ENCODE measurements at regions not wholly inside any gene's neighbourhood (a gene's known extent, or its start where the extent isn't known, plus 50 kb on each side); places are given as distances from the start of the nearest gene placed in this dataset.

DNA sequence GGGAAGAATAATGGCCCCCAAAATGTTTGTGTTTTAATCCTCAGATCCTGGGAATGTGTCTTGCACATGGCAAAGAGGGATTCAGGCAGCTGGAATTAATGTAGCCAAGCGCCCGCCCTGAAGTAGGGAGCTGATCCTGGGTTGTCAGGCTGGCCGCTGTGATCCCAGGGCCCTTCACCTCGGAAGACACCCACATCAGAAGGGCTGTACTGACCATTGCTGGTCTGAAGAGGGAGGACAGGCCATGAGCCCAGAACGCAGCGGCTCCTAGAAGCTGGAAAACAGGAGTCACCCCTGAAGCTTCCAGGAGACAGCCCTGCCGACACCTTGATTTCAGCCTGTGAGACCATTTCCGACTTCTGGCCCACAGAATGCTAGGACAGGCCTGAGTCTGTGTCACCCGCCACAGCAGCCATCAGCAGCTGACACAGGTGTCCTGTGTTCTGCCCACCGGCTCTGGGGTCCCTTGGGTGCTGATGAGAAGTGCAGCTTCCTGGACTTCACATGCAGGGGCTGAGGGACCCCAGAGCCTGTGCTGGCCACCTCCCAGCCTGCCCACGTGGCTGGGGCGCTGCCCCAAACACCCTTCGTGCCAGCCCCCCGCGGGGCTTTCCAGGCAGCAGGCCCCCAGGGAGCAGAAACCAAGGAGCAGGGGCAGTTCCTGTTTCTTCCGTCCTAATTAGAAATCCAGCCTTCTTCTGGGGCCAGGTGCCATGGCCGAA lies 86.3 kb downstream of the ERMARD start:
- no peak overlapping the region for H3K4me3 Mint-ChIP-seq
- peaks cover 68% of the 10 kb centered on the region for H3K27me3 Mint-ChIP-seq
- H3K27ac Mint-ChIP-seq (ENCODE audit: low read depth): no peak overlapping the region
- H3K36me3 Mint-ChIP-seq (ENCODE audit: insufficient read depth): peaks cover 2% of the 10 kb centered on the region
- H3K4me1 Mint-ChIP-seq: no peaks in the 10 kb centered on the region
- DNase-seq (ENCODE audit: low spot score in 2 of 2) (no peak), ATAC-seq (replicated peaks; ENCODE audit: extremely low read depth, poor library complexity, severe bottlenecking) (no peak)
- no peaks in the 10 kb centered on the region for H3K9me3 Mint-ChIP-seq

DNA sequence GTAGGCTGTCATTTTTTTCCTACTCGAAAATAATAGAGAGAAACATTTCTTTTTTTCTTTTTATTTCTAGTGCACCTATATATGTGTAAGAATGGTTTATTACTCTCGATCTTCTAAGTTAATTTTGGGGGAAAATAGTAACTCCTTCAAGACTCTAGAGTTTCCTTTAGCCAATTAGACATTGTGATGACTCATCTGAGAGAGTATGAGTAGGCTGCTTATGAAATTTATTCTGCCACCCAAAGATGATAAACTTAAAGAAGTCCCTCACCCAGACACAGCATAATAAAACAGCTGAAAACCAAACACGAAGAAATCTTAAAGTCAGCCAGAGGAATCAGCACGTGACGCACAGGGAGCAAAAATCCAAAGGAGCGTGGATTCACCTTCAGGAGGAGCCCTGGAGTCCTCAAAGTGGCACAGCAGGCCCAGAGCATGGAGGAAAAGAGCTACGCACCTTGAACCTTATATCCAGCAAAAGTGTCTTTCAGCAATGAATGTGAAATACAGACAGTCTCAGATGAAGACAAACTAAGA lies 81.9 kb downstream of the ERMARD start:
- Mint-ChIP-seq H3K27ac (ENCODE audit: low read depth) (no peak overlapping the region), H3K4me3 (no peak overlapping the region), H3K36me3 (ENCODE audit: insufficient read depth) (no peaks in the 10 kb centered on the region), H3K27me3 (peaks cover 70% of the 10 kb centered on the region), H3K9me3 (no peaks in the 10 kb centered on the region), H3K4me1 (peaks cover 5% of the 10 kb centered on the region)
- ATAC-seq (replicated peaks; ENCODE audit: extremely low read depth, poor library complexity, severe bottlenecking) (no peak), DNase-seq (ENCODE audit: low spot score in 2 of 2) (no peak)

DNA sequence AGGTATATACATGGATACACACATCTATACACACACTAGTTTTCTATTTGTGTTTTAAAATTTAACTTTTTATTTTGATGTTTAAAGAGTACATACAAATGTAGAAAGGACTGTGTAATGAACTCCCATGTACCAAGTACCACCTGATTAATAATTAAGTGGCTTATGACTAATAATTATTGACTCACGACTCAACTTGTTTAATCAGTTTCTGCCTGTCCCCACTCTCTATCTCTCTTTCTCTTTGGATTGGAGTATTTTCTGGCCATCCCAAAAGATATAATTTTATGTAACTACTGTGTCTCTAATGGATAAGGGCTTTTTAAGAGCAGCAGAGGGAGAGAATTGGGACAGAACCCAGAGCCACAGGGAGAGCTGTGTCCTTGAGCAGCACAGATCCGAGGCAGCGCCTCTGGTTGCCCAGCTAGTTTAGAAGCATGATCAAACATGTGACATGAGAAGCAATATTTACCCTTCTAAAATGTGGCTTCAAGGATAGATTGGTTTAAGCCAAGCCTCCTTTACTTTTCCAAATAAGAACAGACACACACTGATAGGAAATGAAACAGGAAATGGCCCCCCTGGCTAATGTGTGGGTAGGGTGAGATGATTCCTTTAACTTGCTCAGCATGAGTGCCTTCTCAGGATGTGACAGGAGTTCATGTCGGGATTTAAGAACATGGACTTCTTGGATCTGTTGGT lies 81.0 kb downstream of the ERMARD start:
- Mint-ChIP-seq H3K4me1 (peaks cover 5% of the 10 kb centered on the region), H3K4me3 (no peak overlapping the region), H3K27ac (ENCODE audit: low read depth) (no peak overlapping the region), H3K27me3 (peaks cover 76% of the 10 kb centered on the region), H3K36me3 (ENCODE audit: insufficient read depth) (no peaks in the 10 kb centered on the region), H3K9me3 (no peaks in the 10 kb centered on the region)
- ATAC-seq (replicated peaks; ENCODE audit: extremely low read depth, poor library complexity, severe bottlenecking): no peak
- no peak for DNase-seq (ENCODE audit: low spot score in 2 of 2)

DNA sequence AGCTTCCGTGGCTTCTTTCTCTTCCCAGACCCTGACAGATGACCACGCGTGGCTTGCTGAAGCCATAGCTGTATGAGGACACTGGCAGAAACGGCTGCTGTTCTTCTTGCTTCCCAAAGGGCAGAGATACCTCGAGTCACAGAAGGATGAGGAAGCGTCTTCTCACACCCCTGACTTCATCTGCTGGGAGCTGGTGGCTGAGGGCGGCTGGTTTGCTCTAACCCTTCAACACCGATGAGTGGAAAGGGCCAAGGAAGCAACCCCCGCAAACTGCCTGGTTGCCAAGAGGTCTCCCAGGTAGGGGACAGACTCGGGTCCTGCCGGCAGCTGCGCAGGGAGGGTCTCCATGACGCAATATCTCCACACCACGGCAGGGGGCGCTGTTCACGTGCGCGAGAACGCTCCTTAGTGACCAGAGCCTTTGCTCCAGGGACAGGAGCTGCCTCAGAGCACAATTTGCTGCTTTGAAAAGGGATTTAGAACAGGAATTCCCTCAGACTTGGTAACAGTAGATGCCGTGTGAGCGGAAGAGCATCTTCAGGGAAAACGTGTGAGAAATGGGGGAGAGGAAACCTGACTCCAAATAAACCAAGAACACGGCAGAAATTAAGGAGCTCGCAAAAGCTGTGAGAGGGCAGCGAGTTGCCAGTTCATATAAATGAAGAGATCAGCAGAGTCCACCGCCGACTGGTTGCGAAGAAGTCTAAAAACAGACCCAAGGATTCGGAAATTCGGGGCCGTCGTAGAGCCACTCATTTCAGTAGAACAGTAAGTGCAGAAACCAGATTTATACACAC lies 80.2 kb downstream of the ERMARD start:
- ATAC-seq (replicated peaks; ENCODE audit: extremely low read depth, poor library complexity, severe bottlenecking) (no peak), DNase-seq (ENCODE audit: low spot score in 2 of 2) (peak; percentile 44 to 63)
- Mint-ChIP-seq H3K4me1 (peaks cover 5% of the 10 kb centered on the region), H3K27ac (ENCODE audit: low read depth) (no peak overlapping the region), H3K4me3 (no peak overlapping the region), H3K27me3 (peaks cover 76% of the 10 kb centered on the region), H3K9me3 (no peaks in the 10 kb centered on the region), H3K36me3 (ENCODE audit: insufficient read depth) (no peaks in the 10 kb centered on the region)
